Testis (tissue), 2 donors: ENCODE measurements at regions not wholly inside any gene's neighbourhood (a gene's known extent, or its start where the extent isn't known, plus 50 kb on each side); places are given as distances from the start of the nearest gene placed in this dataset.
"Not testable (repeated sequence)": the region's sequence is repeated elsewhere in the genome, so short reads cannot be mapped to it uniquely, and the experiment has no call there.

ENCODE experiments used
- DNase-seq: peaks from one replicate; pipeline ENCODE4 v3.0.0-alpha.2; 2019
- H3K27ac ChIP-seq, 2 donors: fragments of 200-600 bp; sonication (generic); one replicate each; pipeline ENCODE4 v1.5.1; 2019
- H3K27me3 ChIP-seq: fragments of 200-600 bp; sonication (generic); one replicate; pipeline ENCODE4 v1.5.1; 2019
- H3K36me3 ChIP-seq: fragments of 200-600 bp; sonication (generic); one replicate; pipeline ENCODE4 v1.5.1; 2017; ENCODE audit warnings: low read depth; ENCODE audit errors: missing control alignments
- H3K4me1 ChIP-seq: fragments of 200-600 bp; sonication (generic); one replicate; pipeline ENCODE4 v1.5.1; 2019
- H3K4me3 ChIP-seq, 2 donors: fragments of 200-600 bp; sonication (generic); one replicate each; pipeline ENCODE4 v1.5.1; 2017 to 2019
- H3K9me3 ChIP-seq: fragments of 200-600 bp; sonication (generic); one replicate; pipeline ENCODE4 v1.5.1; 2017
- CTCF ChIP-seq, 3 experiments: fragments of 450-650 bp in 2 of 3; fragments of 200-600 bp in 1 of 3; sonication (generic) in 1 of 3; IDR thresholded peaks; one replicate each; pipeline ENCODE4 v1.5.1; 2016 to 2019; ENCODE audit warnings: antibody characterized with exemption in 3 of 3, mild to moderate bottlenecking in 2 of 3, moderate library complexity in 1 of 3
- POLR2A ChIP-seq: fragments of 450-650 bp; IDR thresholded peaks from one replicate; pipeline ENCODE4 v1.6.1; 2017; ENCODE audit warnings: antibody characterized with exemption, mild to moderate bottlenecking, moderate library complexity
- WGBS, 2 donors: methylation state at CpG; one replicate each; pipeline ENCODE4 v1.1.5; 2018; 5-methylcytosine and 5-hydroxymethylcytosine counted together
- intact Hi-C: fragments of 100-400 bp; cut with DNase I; formaldehyde crosslinking; loops from one replicate; pipeline ENCODE4 v1.15.1; 2023; ENCODE audit warnings: low total_unique reads

- intact Hi-C loops: no loop called here
- Histone ChIP-seq H3K4me1 (no peaks in the 10 kb centered on the region), H3K27ac (no peak overlapping the region), H3K4me3 (no peak overlapping the region), H3K9me3 (no peaks in the 10 kb centered on the region), H3K27me3 (no peaks in the 10 kb centered on the region), H3K36me3 (no peaks in the 10 kb centered on the region)
- TF ChIP-seq POLR2A: no peak
- TF ChIP-seq CTCF (IDR thresholded peaks at IDR 0.05): no peak
- WGBS, 2 donors: 74 to 77% methylated on average over 6 of the region's 6 CpGs
- DNase-seq: no peak
Observed at GRCh38 chr14:38948576-38948975, 154.5 kb downstream of the SEC23A start.

- TF ChIP-seq POLR2A: no peak
- TF ChIP-seq CTCF (IDR thresholded peaks at IDR 0.05): no peak
- H3K9me3 ChIP-seq: no peaks in the 10 kb centered on the region
- intact Hi-C loops: no loop called here
- no peaks in the 10 kb centered on the region for H3K36me3 ChIP-seq
- WGBS, 2 donors: 63 to 78% methylated on average over 1 of the region's 1 CpG
- no peak overlapping the region for H3K27ac ChIP-seq
- DNase-seq: no peak
- no peaks in the 10 kb centered on the region for H3K4me1 ChIP-seq
- H3K4me3 ChIP-seq: no peak overlapping the region
- no peaks in the 10 kb centered on the region for H3K27me3 ChIP-seq
Observed at GRCh38 chr14:38948171-38948570, 154.9 kb downstream of the SEC23A start.

- H3K4me3 ChIP-seq: no peak overlapping the region
- DNase-seq: no peak
- TF ChIP-seq POLR2A (no peak), CTCF (IDR thresholded peaks at IDR 0.05) (no peak)
- H3K36me3 ChIP-seq: no peaks in the 10 kb centered on the region
- H3K27me3 ChIP-seq: no peaks in the 10 kb centered on the region
- 80 to 95% methylated on average over 1 of the region's 1 CpG for WGBS, 2 donors
- no peaks in the 10 kb centered on the region for H3K9me3 ChIP-seq
- H3K27ac ChIP-seq: no peak overlapping the region
- no peaks in the 10 kb centered on the region for H3K4me1 ChIP-seq
- intact Hi-C loops: no loop called here
Observed at GRCh38 chr14:38947343-38947742, 155.7 kb downstream of the SEC23A start.

GRCh38 chr14:38944691-38945090, 158.3 kb downstream of the SEC23A start:
- Histone ChIP-seq H3K9me3 (no peaks in the 10 kb centered on the region), H3K4me1 (no peaks in the 10 kb centered on the region), H3K27ac (no peak overlapping the region), H3K27me3 (no peaks in the 10 kb centered on the region), H3K4me3 (no peak overlapping the region), H3K36me3 (no peaks in the 10 kb centered on the region)
- TF ChIP-seq POLR2A (no peak), CTCF (IDR thresholded peaks at IDR 0.05) (no peak)
- no peak for DNase-seq
- intact Hi-C loops: no loop called here
- 54 to 66% methylated on average over 3 of the region's 3 CpGs for WGBS, 2 donors

- WGBS, 2 donors: 80 to 84% methylated on average over 4 of the region's 4 CpGs
- no peaks in the 10 kb centered on the region for H3K9me3 ChIP-seq
- no peaks in the 10 kb centered on the region for H3K4me1 ChIP-seq
- intact Hi-C loops: no loop called here
- no peak for TF ChIP-seq CTCF (IDR thresholded peaks at IDR 0.05)
- TF ChIP-seq POLR2A: no peak
- no peaks in the 10 kb centered on the region for H3K36me3 ChIP-seq
- no peak overlapping the region for H3K4me3 ChIP-seq
- no peak overlapping the region for H3K27ac ChIP-seq
- H3K27me3 ChIP-seq: no peaks in the 10 kb centered on the region
- no peak for DNase-seq
Observed at GRCh38 chr14:38941488-38941887, 161.5 kb downstream of the SEC23A start.

- H3K4me1 ChIP-seq, H3K9me3 ChIP-seq, H3K36me3 ChIP-seq, H3K27ac ChIP-seq, H3K27me3 ChIP-seq, DNase-seq, H3K4me3 ChIP-seq, intact Hi-C loops: not testable (repeated sequence)
- WGBS, 2 donors: 82 to 88% methylated on average over 1 to 3 of the region's 3 CpGs
Observed at GRCh38 chr14:38932653-38933000, 170.4 kb downstream of the SEC23A start.
